ENCODE measurements at regions not wholly inside any gene's neighbourhood (a gene's known extent, or its start where the extent isn't known, plus 50 kb on each side); places are given as distances from the start of the nearest gene placed in this dataset.

- no CpG with 5 or more reads among the region's 1 CpG for WGBS (ENCODE audit: insufficient coverage)
- H2AFZ ChIP-seq (ENCODE audit: insufficient read depth, low read depth, low read length, poor library complexity, severe bottlenecking), result no peak overlapping the region
- Mint-ChIP-seq H3K4me1 (no peaks in the 10 kb centered on the region), H3K27ac (no peak overlapping the region), H3K27me3 (no peaks in the 10 kb centered on the region), H3K4me3 (no peak overlapping the region), H3K9me3 (ENCODE audit: insufficient read depth) (peaks cover 2% of the 10 kb centered on the region)
- H3K27ac ChIP-seq (ENCODE audit: low read length in 2 of 2), result no peak overlapping the region
- intact Hi-C loops (cut with micrococcal nuclease), result no loop called here
- H3K27me3 ChIP-seq (replicated peaks in 1 of 4; ENCODE audit: control extremely low read depth in 1 of 4, control insufficient read depth in 3 of 4, insufficient read depth in 4 of 4, low read length in 3 of 4), result no peaks in the 10 kb centered on the region
- no peak for TF ChIP-seq EZH2 (IDR thresholded peaks at IDR 0.05; ENCODE audit: borderline replicate concordance, insufficient read depth, low read depth, low read length, poor library complexity, severe bottlenecking)
- TF ChIP-seq, protein P1, sequence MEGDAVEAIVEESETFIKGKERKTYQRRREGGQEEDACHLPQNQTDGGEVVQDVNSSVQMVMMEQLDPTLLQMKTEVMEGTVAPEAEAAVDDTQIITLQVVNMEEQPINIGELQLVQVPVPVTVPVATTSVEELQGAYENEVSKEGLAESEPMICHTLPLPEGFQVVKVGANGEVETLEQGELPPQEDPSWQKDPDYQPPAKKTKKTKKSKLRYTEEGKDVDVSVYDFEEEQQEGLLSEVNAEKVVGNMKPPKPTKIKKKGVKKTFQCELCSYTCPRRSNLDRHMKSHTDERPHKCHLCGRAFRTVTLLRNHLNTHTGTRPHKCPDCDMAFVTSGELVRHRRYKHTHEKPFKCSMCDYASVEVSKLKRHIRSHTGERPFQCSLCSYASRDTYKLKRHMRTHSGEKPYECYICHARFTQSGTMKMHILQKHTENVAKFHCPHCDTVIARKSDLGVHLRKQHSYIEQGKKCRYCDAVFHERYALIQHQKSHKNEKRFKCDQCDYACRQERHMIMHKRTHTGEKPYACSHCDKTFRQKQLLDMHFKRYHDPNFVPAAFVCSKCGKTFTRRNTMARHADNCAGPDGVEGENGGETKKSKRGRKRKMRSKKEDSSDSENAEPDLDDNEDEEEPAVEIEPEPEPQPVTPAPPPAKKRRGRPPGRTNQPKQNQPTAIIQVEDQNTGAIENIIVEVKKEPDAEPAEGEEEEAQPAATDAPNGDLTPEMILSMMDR (IDR thresholded peaks at IDR 0.05), result no peak
- POLR2A ChIA-PET, result no interaction called here
- H3K4me2 ChIP-seq (replicated peaks; ENCODE audit: low read depth, low read length, poor library complexity, severe bottlenecking), result no peak overlapping the region
- H3K79me2 ChIP-seq (ENCODE audit: control insufficient read depth, insufficient read depth, low read length), result no peaks in the 10 kb centered on the region
- H3K9me3 ChIP-seq (ENCODE audit: control extremely low read depth in 1 of 3, control insufficient read depth in 2 of 3, insufficient read depth in 1 of 3, low read length in 2 of 3), result no peaks in the 10 kb centered on the region
- DNase-seq, result no peak
- no peaks in the 10 kb centered on the region for H3K36me3 ChIP-seq (replicated peaks in 1 of 2; ENCODE audit: control extremely low read depth in 1 of 2, control insufficient read depth in 1 of 2, extremely low read depth in 1 of 2, insufficient read depth in 2 of 2, low read length in 1 of 2)
- no peak overlapping the region for H3K9ac ChIP-seq (ENCODE audit: low read length)
- H4K20me1 ChIP-seq (ENCODE audit: control insufficient read depth, insufficient read depth, low read length, poor library complexity, severe bottlenecking), result no peaks in the 10 kb centered on the region
- no peak overlapping the region for H3K4me3 ChIP-seq (ENCODE audit: control extremely low read depth in 1 of 5, extremely low read depth in 1 of 5, insufficient read depth in 1 of 5, low read depth in 2 of 5, low read length in 4 of 5)
- ATAC-seq (ENCODE audit: low read depth), result no peak
- no peaks in the 10 kb centered on the region for H3K4me1 ChIP-seq (ENCODE audit: control insufficient read depth in 2 of 2, insufficient read depth in 2 of 2, low read length in 2 of 2)
- CTCF ChIA-PET, result no interaction called here
These were observed 181.2 kb upstream of the MME start for GRCh38 chr3:154898916-154899315.

DNA sequence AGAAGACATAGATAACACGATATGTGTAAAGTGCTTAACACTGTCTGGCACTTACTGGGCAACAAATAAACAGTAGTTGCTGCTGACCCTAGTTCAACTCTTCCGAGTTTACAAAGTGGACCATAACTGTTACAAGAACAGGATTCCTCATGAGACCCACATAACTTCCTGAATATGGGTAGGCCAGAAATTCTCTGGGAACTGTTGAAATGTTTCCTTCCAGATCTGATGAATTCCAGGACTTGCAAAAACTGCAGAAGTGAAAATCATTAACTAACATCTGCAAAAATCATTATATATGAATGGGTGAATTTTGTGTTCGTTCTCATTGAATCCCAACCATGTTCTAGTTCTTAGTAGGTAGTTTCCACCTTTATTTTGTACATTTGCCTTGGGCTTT, 181.7 kb upstream of the MME start:
- Mint-ChIP-seq H3K27ac (no peak overlapping the region), H3K4me3 (no peak overlapping the region), H3K27me3 (no peaks in the 10 kb centered on the region), H3K4me1 (no peaks in the 10 kb centered on the region), H3K9me3 (ENCODE audit: insufficient read depth) (peaks cover 2% of the 10 kb centered on the region)
- TF ChIP-seq EZH2 (IDR thresholded peaks at IDR 0.05; ENCODE audit: borderline replicate concordance, insufficient read depth, low read depth, low read length, poor library complexity, severe bottlenecking), result no peak
- TF ChIP-seq, protein P1 (IDR thresholded peaks at IDR 0.05), result no peak
- H2AFZ ChIP-seq (ENCODE audit: insufficient read depth, low read depth, low read length, poor library complexity, severe bottlenecking), result no peak overlapping the region
- H3K4me1 ChIP-seq (ENCODE audit: control insufficient read depth in 2 of 2, insufficient read depth in 2 of 2, low read length in 2 of 2), result no peaks in the 10 kb centered on the region
- H3K4me3 ChIP-seq (ENCODE audit: control extremely low read depth in 1 of 5, extremely low read depth in 1 of 5, insufficient read depth in 1 of 5, low read depth in 2 of 5, low read length in 4 of 5), result no peak overlapping the region
- intact Hi-C loops (cut with micrococcal nuclease), result no loop called here
- H3K79me2 ChIP-seq (ENCODE audit: control insufficient read depth, insufficient read depth, low read length), result no peaks in the 10 kb centered on the region
- no peak for DNase-seq
- no peaks in the 10 kb centered on the region for H4K20me1 ChIP-seq (ENCODE audit: control insufficient read depth, insufficient read depth, low read length, poor library complexity, severe bottlenecking)
- H3K9ac ChIP-seq (ENCODE audit: low read length), result no peak overlapping the region
- no peak overlapping the region for H3K4me2 ChIP-seq (replicated peaks; ENCODE audit: low read depth, low read length, poor library complexity, severe bottlenecking)
- H3K9me3 ChIP-seq (ENCODE audit: control extremely low read depth in 1 of 3, control insufficient read depth in 2 of 3, insufficient read depth in 1 of 3, low read length in 2 of 3), result no peaks in the 10 kb centered on the region
- POLR2A ChIA-PET, result no interaction called here
- no CpG with 5 or more reads among the region's 3 CpGs for WGBS (ENCODE audit: insufficient coverage)
- CTCF ChIA-PET, result no interaction called here
- no peak overlapping the region for H3K27ac ChIP-seq (ENCODE audit: low read length in 2 of 2)
- no peaks in the 10 kb centered on the region for H3K36me3 ChIP-seq (replicated peaks in 1 of 2; ENCODE audit: control extremely low read depth in 1 of 2, control insufficient read depth in 1 of 2, extremely low read depth in 1 of 2, insufficient read depth in 2 of 2, low read length in 1 of 2)
- H3K27me3 ChIP-seq (replicated peaks in 1 of 4; ENCODE audit: control extremely low read depth in 1 of 4, control insufficient read depth in 3 of 4, insufficient read depth in 4 of 4, low read length in 3 of 4), result no peaks in the 10 kb centered on the region
- no peak for ATAC-seq (ENCODE audit: low read depth)

All from B cell (primary cell).